ENCODE measurements at regions not wholly inside any gene's neighbourhood (a gene's known extent, or its start where the extent isn't known, plus 50 kb on each side); places are given as distances from the start of the nearest gene placed in this dataset.

DNA sequence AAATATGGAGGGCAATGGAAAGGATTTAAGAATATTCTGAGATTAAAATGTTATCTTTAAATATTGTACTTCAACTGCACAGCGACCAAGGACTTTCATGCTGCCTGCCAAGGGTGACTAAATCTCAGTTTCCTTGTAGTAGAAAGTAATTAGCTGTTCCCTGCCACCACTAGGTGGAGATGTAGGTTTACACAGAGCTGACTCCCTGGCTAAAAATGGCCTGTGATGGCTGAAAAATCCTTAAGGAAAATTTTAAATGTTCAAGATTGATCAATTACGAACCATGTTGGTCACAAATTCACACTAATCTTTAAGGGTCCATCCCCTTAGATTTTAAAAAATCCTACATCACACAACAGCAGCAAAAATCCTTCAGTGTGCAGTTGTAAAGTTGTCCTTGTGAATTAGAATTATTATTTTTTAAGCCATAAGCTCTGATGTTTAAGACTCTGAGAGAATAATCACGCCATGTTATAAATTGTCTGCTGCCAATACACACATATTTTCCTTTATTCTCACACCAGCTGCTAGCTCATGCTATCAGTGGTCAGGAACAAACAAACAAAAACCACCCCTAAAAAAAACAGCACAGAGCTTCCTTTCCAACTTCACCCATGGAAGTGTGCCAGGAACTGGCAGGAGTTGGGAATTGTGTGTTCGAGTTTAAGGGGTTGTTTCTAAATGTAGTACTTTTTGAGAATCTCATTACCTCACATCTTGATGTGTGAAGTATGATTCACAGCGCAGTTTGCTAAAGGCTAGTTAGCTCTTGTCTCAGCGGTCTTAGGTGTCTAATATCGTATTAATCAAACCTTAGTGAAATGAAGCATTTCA, 399.8 kb downstream of the TMEM182 start:
- no peaks in the 10 kb centered on the region for H3K79me1 ChIP-seq (ENCODE audit: low read depth, low read length)
- H3K4me1 ChIP-seq (ENCODE audit: control insufficient read depth in 2 of 2, insufficient read depth in 1 of 2, low read depth in 1 of 2, low read length in 2 of 2), result peaks cover 4 to 5% of the 10 kb centered on the region in 2 donors
- no peaks in the 10 kb centered on the region for H3K36me3 ChIP-seq (replicated peaks in 1 of 2; ENCODE audit: control insufficient read depth in 2 of 2, insufficient read depth in 2 of 2, low read length in 2 of 2)
- H3K14ac ChIP-seq (ENCODE audit: low read length), result no peak overlapping the region
- H2BK15ac ChIP-seq (ENCODE audit: low read length), result no peak overlapping the region
- no peak overlapping the region for H3K4me2 ChIP-seq (ENCODE audit: insufficient read depth, low read length, poor library complexity, severe bottlenecking)
- H2BK5ac ChIP-seq (ENCODE audit: low read length), result no peak overlapping the region
- peak overlapping the region; percentile 69 for H2AFZ ChIP-seq (ENCODE audit: low read length)
- H4K91ac ChIP-seq (ENCODE audit: low read depth, low read length, poor library complexity), result no peak overlapping the region
- peak; percentile 44 for DNase-seq (ENCODE audit: low spot score)
- WGBS, 2 donors (ENCODE audit: extremely low coverage in 2 of 2, insufficient read length in 2 of 2, insufficient replicate concordance in 1 of 2), result no CpG with 5 or more reads among the region's 7 CpGs
- no peak overlapping the region for H2BK120ac ChIP-seq (ENCODE audit: low read depth, low read length)
- H2AK5ac ChIP-seq (ENCODE audit: low read depth, low read length), result no peak overlapping the region
- no peaks in the 10 kb centered on the region for H3K27me3 ChIP-seq (ENCODE audit: control insufficient read depth in 3 of 3, insufficient read depth in 3 of 3, low read depth in 1 of 3, low read length in 3 of 3)
- H3K27ac ChIP-seq (replicated peaks; ENCODE audit: low read length), result no peak overlapping the region
- H3K4me3 ChIP-seq (ENCODE audit: low read length in 2 of 2), result no peak overlapping the region
- H3K18ac ChIP-seq (ENCODE audit: low read length), result no peak overlapping the region
- H3K4ac ChIP-seq (ENCODE audit: low read length), result no peak overlapping the region
- no peak overlapping the region for H2BK12ac ChIP-seq (ENCODE audit: low read length)
- H3K9ac ChIP-seq (ENCODE audit: low read depth, low read length, poor library complexity), result no peak overlapping the region
- no peaks in the 10 kb centered on the region for H3K9me3 ChIP-seq (replicated peaks in 1 of 2; ENCODE audit: control insufficient read depth in 2 of 2, insufficient read depth in 1 of 2, low read depth in 1 of 2, low read length in 2 of 2)
- no peak overlapping the region for H3K23ac ChIP-seq (ENCODE audit: low read depth, low read length, poor library complexity)
- no peak overlapping the region for H4K8ac ChIP-seq (ENCODE audit: low read depth, low read length)

GRCh38 chr2:103164748-103165147, 402.9 kb downstream of the TMEM182 start:
- Histone ChIP-seq H3K27me3 (ENCODE audit: control insufficient read depth in 3 of 3, insufficient read depth in 3 of 3, low read depth in 1 of 3, low read length in 3 of 3) (peaks cover 0 to 11% (median 0%) of the 10 kb centered on the region in 3 experiments), H2BK5ac (ENCODE audit: low read length) (no peak overlapping the region), H2BK120ac (ENCODE audit: low read depth, low read length) (no peak overlapping the region), H2AK5ac (ENCODE audit: low read depth, low read length) (no peak overlapping the region), H3K79me1 (ENCODE audit: low read depth, low read length) (no peaks in the 10 kb centered on the region), H2BK15ac (ENCODE audit: low read length) (no peak overlapping the region), H3K14ac (ENCODE audit: low read length) (no peak overlapping the region), H4K8ac (ENCODE audit: low read depth, low read length) (no peak overlapping the region), H4K91ac (ENCODE audit: low read depth, low read length, poor library complexity) (no peak overlapping the region), H3K18ac (ENCODE audit: low read length) (no peak overlapping the region), H3K4ac (ENCODE audit: low read length) (no peak overlapping the region), H3K9me3 (replicated peaks in 1 of 2; ENCODE audit: control insufficient read depth in 2 of 2, insufficient read depth in 1 of 2, low read depth in 1 of 2, low read length in 2 of 2) (no peaks in the 10 kb centered on the region), H3K36me3 (replicated peaks in 1 of 2; ENCODE audit: control insufficient read depth in 2 of 2, insufficient read depth in 2 of 2, low read length in 2 of 2) (no peaks in the 10 kb centered on the region), H2BK12ac (ENCODE audit: low read length) (no peak overlapping the region), H3K23ac (ENCODE audit: low read depth, low read length, poor library complexity) (no peak overlapping the region), H3K4me2 (ENCODE audit: insufficient read depth, low read length, poor library complexity, severe bottlenecking) (no peak overlapping the region), H2AFZ (ENCODE audit: low read length) (no peak overlapping the region), H3K4me3 (ENCODE audit: low read length in 2 of 2) (no peak overlapping the region), H3K4me1 (ENCODE audit: control insufficient read depth in 2 of 2, insufficient read depth in 1 of 2, low read depth in 1 of 2, low read length in 2 of 2) (peaks cover 5 to 10% of the 10 kb centered on the region in 2 donors), H3K9ac (ENCODE audit: low read depth, low read length, poor library complexity) (no peak overlapping the region), H3K27ac (replicated peaks; ENCODE audit: low read length) (no peak overlapping the region)
- WGBS, 2 donors (ENCODE audit: extremely low coverage in 2 of 2, insufficient read length in 2 of 2, insufficient replicate concordance in 1 of 2), result no CpG with 5 or more reads among the region's 5 CpGs
- no peak for DNase-seq (ENCODE audit: low spot score)

- peaks cover 0 to 14% (median 0%) of the 10 kb centered on the region in 3 experiments for H3K27me3 ChIP-seq (ENCODE audit: control insufficient read depth in 3 of 3, insufficient read depth in 3 of 3, low read depth in 1 of 3, low read length in 3 of 3)
- no peaks in the 10 kb centered on the region for H3K36me3 ChIP-seq (replicated peaks in 1 of 2; ENCODE audit: control insufficient read depth in 2 of 2, insufficient read depth in 2 of 2, low read length in 2 of 2)
- H3K18ac ChIP-seq (ENCODE audit: low read length), result no peak overlapping the region
- no peak overlapping the region for H2AK5ac ChIP-seq (ENCODE audit: low read depth, low read length)
- no peak overlapping the region for H3K9ac ChIP-seq (ENCODE audit: low read depth, low read length, poor library complexity)
- no peak for DNase-seq (ENCODE audit: low spot score)
- no peaks in the 10 kb centered on the region for H3K9me3 ChIP-seq (replicated peaks in 1 of 2; ENCODE audit: control insufficient read depth in 2 of 2, insufficient read depth in 1 of 2, low read depth in 1 of 2, low read length in 2 of 2)
- no peak overlapping the region for H4K91ac ChIP-seq (ENCODE audit: low read depth, low read length, poor library complexity)
- no peak overlapping the region for H3K4me3 ChIP-seq (ENCODE audit: low read length in 2 of 2)
- H2BK15ac ChIP-seq (ENCODE audit: low read length), result no peak overlapping the region
- H3K23ac ChIP-seq (ENCODE audit: low read depth, low read length, poor library complexity), result no peak overlapping the region
- H2BK12ac ChIP-seq (ENCODE audit: low read length), result no peak overlapping the region
- H3K4ac ChIP-seq (ENCODE audit: low read length), result no peak overlapping the region
- H2BK120ac ChIP-seq (ENCODE audit: low read depth, low read length), result no peak overlapping the region
- no peak overlapping the region for H4K8ac ChIP-seq (ENCODE audit: low read depth, low read length)
- no peaks in the 10 kb centered on the region for H3K79me1 ChIP-seq (ENCODE audit: low read depth, low read length)
- H3K14ac ChIP-seq (ENCODE audit: low read length), result no peak overlapping the region
- no peak overlapping the region for H2BK5ac ChIP-seq (ENCODE audit: low read length)
- H3K4me2 ChIP-seq (ENCODE audit: insufficient read depth, low read length, poor library complexity, severe bottlenecking), result no peak overlapping the region
- peaks cover 5 to 10% of the 10 kb centered on the region in 2 donors for H3K4me1 ChIP-seq (ENCODE audit: control insufficient read depth in 2 of 2, insufficient read depth in 1 of 2, low read depth in 1 of 2, low read length in 2 of 2)
- WGBS, 2 donors (ENCODE audit: extremely low coverage in 2 of 2, insufficient read length in 2 of 2, insufficient replicate concordance in 1 of 2), result no CpG with 5 or more reads among the region's 6 CpGs
- H2AFZ ChIP-seq (ENCODE audit: low read length), result no peak overlapping the region
- no peak overlapping the region for H3K27ac ChIP-seq (replicated peaks; ENCODE audit: low read length)
These were observed 404.0 kb downstream of the TMEM182 start for GRCh38 chr2:103165836-103166235.

DNA sequence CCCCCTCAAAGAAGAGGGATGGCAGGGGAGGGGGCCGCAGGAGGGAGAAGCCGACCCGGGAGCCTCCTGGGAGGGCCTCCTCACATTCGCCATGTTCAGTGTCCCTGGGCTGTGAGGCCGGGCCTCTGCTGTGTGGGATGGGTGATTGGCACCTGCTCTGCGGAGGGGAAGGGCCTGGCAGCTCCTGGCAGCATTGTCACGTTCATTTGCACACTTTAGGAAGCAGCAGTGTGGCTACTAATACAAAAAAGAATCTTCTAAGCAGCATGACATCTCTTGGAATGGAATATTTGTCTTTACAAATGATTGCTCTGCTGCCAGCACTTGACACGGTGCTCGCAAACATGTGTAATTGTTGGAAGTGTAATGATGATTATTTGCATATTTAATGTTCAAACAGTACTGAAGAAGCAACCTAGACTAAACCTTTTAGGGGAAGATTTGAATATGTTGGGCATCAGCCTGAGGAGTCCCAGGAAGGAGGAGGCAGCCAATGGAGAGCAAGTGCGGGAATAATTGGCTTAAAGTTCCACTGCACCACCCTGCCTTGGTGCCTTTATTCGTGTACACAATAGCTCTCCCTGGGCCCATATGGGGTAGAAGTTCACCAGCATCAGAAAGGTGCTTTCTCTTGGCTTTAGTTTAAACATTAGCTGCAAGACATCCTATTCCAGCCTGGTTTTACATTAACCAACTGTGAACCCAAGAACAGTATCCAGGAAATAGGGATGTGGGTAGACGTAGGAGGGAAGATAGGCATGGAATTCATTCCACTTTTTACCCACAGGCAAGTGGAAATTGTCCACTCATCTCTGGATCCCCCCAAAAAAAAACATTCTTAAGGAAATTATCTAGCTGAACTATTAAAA, 404.9 kb downstream of the TMEM182 start:
- Histone ChIP-seq H3K23ac (ENCODE audit: low read depth, low read length, poor library complexity) (no peak overlapping the region), H3K4ac (ENCODE audit: low read length) (no peak overlapping the region), H2AK5ac (ENCODE audit: low read depth, low read length) (peak overlapping the region; percentile 15), H2BK120ac (ENCODE audit: low read depth, low read length) (no peak overlapping the region), H3K14ac (ENCODE audit: low read length) (no peak overlapping the region), H2AFZ (ENCODE audit: low read length) (peak overlapping the region; percentile 35), H3K36me3 (replicated peaks in 1 of 2; ENCODE audit: control insufficient read depth in 2 of 2, insufficient read depth in 2 of 2, low read length in 2 of 2) (no peaks in the 10 kb centered on the region), H2BK5ac (ENCODE audit: low read length) (no peak overlapping the region), H3K9ac (ENCODE audit: low read depth, low read length, poor library complexity) (no peak overlapping the region), H3K27ac (replicated peaks; ENCODE audit: low read length) (no peak overlapping the region), H4K91ac (ENCODE audit: low read depth, low read length, poor library complexity) (no peak overlapping the region), H2BK15ac (ENCODE audit: low read length) (no peak overlapping the region), H3K4me1 (ENCODE audit: control insufficient read depth in 2 of 2, insufficient read depth in 1 of 2, low read depth in 1 of 2, low read length in 2 of 2) (peaks cover 3 to 10% of the 10 kb centered on the region in 2 donors), H3K4me3 (ENCODE audit: low read length in 2 of 2) (no peak overlapping the region), H3K79me1 (ENCODE audit: low read depth, low read length) (no peaks in the 10 kb centered on the region), H3K18ac (ENCODE audit: low read length) (peak overlapping the region; percentile 6), H3K9me3 (replicated peaks in 1 of 2; ENCODE audit: control insufficient read depth in 2 of 2, insufficient read depth in 1 of 2, low read depth in 1 of 2, low read length in 2 of 2) (no peaks in the 10 kb centered on the region), H3K27me3 (ENCODE audit: control insufficient read depth in 3 of 3, insufficient read depth in 3 of 3, low read depth in 1 of 3, low read length in 3 of 3) (peaks cover 0 to 16% (median 0%) of the 10 kb centered on the region in 3 experiments), H2BK12ac (ENCODE audit: low read length) (no peak overlapping the region), H3K4me2 (ENCODE audit: insufficient read depth, low read length, poor library complexity, severe bottlenecking) (no peak overlapping the region), H4K8ac (ENCODE audit: low read depth, low read length) (no peak overlapping the region)
- whole genome bisulfite sequencing, 2 donors (ENCODE audit: extremely low coverage in 2 of 2, insufficient read length in 2 of 2, insufficient replicate concordance in 1 of 2), result no CpG with 5 or more reads among the region's 12 CpGs
- no peak for DNase-seq (ENCODE audit: low spot score)

Data from neuronal stem cell (in vitro differentiated cells).